ENCODE measurements at regions not wholly inside any gene's neighbourhood (a gene's known extent, or its start where the extent isn't known, plus 50 kb on each side); places are given as distances from the start of the nearest gene placed in this dataset.
"Not testable (repeated sequence)": the region's sequence is repeated elsewhere in the genome, so short reads cannot be mapped to it uniquely, and the experiment has no call there.

GRCh38 chr1:221880182-221880581 lies 138.3 kb upstream of the DUSP10 start:
- no peak for DNase-seq (ENCODE audit: low read depth)

DNA sequence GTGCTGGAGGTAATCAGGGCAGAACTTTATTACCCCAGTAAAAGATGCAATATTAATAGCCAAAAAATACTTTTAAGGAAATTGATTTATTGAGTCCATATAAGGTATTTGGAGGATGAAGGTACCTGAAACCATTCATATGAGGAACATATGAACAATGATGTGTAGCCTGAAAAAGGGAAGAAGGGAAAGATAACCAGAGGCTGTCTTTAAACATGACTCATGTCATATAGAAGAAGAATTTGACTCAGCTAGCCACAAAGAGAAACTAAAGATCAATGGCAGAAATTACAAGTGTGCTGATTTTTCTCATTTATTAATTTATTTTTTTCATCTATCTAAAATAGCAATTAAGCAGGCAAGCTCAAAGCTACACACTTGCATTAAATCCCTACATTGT lies 136.2 kb upstream of the DUSP10 start:
- no peak for DNase-seq (ENCODE audit: low read depth)

GRCh38 chr1:221877311-221877710 lies 135.4 kb upstream of the DUSP10 start:
- DNase-seq (ENCODE audit: low read depth) = no peak

- no peak for DNase-seq (ENCODE audit: low read depth)
Observed at GRCh38 chr1:221875004-221875330, 133.1 kb upstream of the DUSP10 start.

GRCh38 chr1:221874285-221875003 lies 132.6 kb upstream of the DUSP10 start:
- no peak for DNase-seq (ENCODE audit: low read depth)

DNA sequence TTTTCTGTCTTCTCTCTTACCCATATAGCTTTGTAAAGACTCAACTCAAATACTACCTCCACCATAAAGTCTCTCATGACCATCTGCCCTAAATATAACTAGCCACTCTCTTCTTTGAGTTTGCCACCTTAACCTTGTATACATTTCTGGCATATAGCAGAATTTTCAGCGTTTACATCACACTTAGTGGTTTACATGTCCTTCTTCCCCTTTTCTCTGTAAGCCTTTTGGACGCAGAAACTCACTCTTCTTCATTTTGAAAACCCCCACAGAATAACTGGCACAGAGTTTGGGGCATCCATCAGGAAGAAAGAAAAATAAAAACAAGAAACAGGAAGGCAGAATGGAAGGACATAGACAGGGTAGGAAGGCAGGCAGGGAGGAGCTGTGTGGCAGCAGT lies 131.8 kb upstream of the DUSP10 start:
- no peak for DNase-seq (ENCODE audit: low read depth)

DNA sequence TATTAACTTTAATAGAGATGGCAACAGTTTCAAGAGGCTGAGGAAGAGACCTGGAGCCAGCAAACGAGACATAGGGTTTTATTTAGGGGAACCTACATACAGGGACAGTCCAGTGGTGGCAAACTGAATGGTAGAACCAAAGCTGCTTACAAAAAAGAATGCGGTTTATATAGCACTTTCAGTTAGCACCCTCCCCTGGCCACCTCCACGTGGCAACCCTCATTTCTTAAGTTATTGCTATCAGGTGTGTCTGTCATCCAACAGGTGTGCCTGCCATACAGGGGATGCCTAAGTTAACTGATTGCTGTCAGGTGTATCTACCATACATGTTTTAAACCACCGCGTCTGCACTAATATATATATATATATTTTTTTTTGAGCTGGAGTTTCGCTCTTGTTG lies 129.2 kb upstream of the DUSP10 start:
- no peak for DNase-seq (ENCODE audit: low read depth)

DNA sequence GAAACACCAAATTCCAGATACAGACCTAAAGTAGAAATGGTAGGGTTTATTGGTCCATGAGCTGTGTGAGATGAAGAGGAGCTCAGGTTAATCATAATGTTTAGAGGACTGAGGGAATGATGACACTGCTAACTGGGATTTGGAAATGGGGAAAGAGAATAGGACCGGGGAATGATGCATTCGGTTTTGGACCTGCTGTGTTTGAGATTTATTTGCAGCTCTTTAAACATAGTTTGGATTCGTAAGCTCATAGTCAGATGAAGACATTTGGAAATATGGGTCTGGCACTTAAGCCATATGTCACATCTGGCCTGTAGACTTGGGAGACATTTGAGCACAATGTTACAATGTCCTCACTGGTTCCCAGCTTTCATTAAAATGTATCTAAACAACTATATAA lies 127.9 kb upstream of the DUSP10 start:
- no peak for DNase-seq (ENCODE audit: low read depth)

- no peak for DNase-seq (ENCODE audit: low read depth)
Observed at GRCh38 chr1:221868593-221869303, 126.9 kb upstream of the DUSP10 start.

GRCh38 chr1:221867003-221867402 lies 125.1 kb upstream of the DUSP10 start:
- no peak for DNase-seq (ENCODE audit: low read depth)

GRCh38 chr1:221865808-221866207 lies 123.9 kb upstream of the DUSP10 start:
- DNase-seq (ENCODE audit: low read depth) = no peak

DNA sequence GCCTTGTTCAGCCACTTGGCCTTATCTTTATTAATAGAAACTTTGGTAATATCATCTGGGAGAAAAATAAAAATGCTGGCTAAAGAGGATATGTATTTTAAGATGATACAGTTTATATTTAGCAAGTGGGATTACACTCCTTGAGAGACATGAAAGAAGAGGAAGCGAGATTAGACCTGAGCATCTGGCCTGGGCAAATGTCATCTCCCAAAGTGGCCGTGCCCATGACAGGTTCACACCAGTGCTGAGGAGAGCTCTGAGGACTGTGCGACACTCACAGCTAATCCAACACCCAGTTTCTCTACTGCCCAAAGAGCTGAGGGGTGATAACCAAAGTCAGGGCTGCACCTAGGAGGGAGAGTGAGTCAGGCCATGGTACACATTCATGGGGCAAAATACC lies 121.7 kb upstream of the DUSP10 start:
- no peak for DNase-seq (ENCODE audit: low read depth)

- no peak for DNase-seq (ENCODE audit: low read depth)
Observed at GRCh38 chr1:221862971-221863370, 121.1 kb upstream of the DUSP10 start.

GRCh38 chr1:221858818-221859611 lies 117.1 kb upstream of the DUSP10 start:
- no peak for DNase-seq (ENCODE audit: low read depth)

GRCh38 chr1:221857094-221857444 lies 115.2 kb upstream of the DUSP10 start:
- not testable (repeated sequence) for DNase-seq (ENCODE audit: low read depth)

GRCh38 chr1:221856228-221857093 lies 114.6 kb upstream of the DUSP10 start:
- no peak for DNase-seq (ENCODE audit: low read depth)

- no peak for DNase-seq (ENCODE audit: low read depth)
Observed at GRCh38 chr1:221855156-221855555, 113.3 kb upstream of the DUSP10 start.

DNA sequence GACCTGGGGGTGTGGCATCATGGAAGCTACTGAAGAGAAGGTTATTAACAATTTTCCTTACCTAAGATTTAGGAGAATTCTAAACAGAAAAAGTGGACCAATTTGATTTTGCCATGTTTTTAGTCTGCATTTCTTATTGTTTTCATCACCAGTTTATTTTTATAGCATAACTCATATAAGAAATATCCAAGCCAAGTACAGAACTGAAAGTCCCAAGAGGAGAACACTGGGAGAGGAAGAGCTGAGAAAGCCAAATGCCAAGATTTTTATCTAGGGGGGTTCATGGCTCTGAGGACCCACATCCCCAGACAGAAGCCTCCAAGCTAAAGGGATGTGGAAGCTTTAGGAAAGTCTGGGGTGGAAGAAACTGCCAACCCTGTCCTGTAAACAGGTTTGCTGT lies 109.4 kb upstream of the DUSP10 start:
- no peak for DNase-seq (ENCODE audit: low read depth)

DNA sequence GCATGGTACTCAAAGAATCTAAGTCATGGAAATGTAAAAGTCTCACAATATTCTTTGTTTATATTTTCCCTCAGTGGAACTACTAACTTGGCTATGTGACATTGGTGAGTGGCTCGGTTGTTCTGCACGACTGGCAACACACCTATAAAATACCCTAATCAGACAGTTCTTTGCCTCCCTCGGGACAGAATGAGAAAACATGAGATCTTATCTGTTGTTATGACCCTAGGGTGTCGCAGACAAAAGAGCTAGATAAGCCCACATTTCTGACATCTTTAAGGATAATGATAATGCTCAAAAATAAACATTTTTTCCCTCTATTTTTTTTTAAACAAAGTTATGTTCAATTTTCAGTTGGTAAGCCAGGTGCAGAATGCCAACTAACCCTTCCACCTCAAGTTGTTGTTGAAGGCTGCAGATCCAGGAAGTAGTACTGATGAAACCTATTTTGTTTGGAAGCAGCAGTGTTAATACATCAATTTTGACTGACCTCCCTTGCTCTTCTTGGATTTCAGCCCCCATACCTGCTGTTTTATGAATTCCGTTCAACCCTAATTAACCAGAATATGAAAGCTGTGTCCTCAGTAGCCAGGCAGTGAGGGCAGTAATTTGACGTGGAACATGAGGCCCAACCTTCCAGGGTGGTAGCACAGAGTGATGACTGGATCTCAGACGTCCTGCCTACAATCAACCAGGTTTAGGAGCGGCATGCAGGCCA lies 108.7 kb upstream of the DUSP10 start:
- no peak for DNase-seq (ENCODE audit: low read depth)

DNA sequence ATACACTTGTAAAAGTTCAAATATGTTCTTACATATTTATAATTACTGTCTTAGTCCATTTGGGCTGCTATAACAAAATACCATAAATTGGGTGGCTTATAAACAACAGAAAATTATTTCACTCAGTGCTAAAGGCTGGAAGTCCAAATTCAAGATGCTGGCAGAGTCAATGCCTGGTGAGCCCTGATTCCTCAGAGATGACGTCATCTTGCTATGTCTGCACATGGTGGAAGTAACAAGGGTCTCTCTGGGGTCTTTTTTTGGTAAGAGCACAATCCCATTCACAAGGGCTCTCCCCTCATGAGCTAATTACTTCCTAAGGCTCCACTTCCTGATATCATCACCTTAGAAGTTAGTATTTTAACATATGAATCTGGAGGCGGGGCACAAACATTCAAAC lies 108.0 kb upstream of the DUSP10 start:
- DNase-seq (ENCODE audit: low read depth) = no peak

GRCh38 chr1:221849110-221849509 lies 107.2 kb upstream of the DUSP10 start:
- DNase-seq (ENCODE audit: low read depth) = no peak

DNA sequence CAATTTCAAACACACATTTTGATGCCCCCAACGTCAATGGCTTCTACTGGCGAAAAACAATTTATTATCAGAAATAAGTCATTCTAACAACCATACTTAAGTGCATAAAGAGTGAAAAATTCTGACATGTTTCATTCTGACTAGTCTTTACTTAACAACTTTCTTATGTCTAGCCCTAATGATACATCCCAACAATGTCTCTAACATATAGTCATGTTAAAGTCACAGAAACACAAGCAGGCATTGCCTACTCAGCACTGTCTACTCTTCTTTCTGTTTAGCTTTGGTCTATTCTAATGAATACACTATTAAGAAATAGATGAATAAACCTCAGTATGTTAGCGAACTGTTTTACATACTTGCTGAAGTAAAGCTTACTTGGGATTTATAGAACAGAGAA lies 105.8 kb upstream of the DUSP10 start:
- no peak for DNase-seq (ENCODE audit: low read depth)
